H7 (cell line): ENCODE measurements at regions not wholly inside any gene's neighbourhood (a gene's known extent, or its start where the extent isn't known, plus 50 kb on each side); places are given as distances from the start of the nearest gene placed in this dataset.

ENCODE experiments used
- DNase-seq: peaks from one replicate; pipeline ENCODE4 v3.0.0; 2012
- H3K27me3 ChIP-seq: 2 replicates; pipeline ENCODE4 v1.6.0; 2011; ENCODE audit warnings: mild to moderate bottlenecking, low read length; ENCODE audit not compliant: control insufficient read depth, insufficient read depth
- H3K36me3 ChIP-seq: replicated peaks from 2 replicates; pipeline ENCODE4 v1.5.1; 2011; ENCODE audit warnings: low read length; ENCODE audit not compliant: control insufficient read depth, insufficient read depth
- H3K4me3 ChIP-seq: 2 replicates; pipeline ENCODE4 v1.5.1; 2011; ENCODE audit warnings: low read depth, mild to moderate bottlenecking, control low read depth, low read length, moderate library complexity; ENCODE audit not compliant: insufficient read depth

- DNase-seq = no peak
- Histone ChIP-seq H3K4me3 (no peak overlapping the region), H3K36me3 (no peaks in the 10 kb centered on the region), H3K27me3 (no peaks in the 10 kb centered on the region)
Observed at GRCh38 chr18:25455159-25455558, 103.2 kb upstream of the ZNF521 start.

GRCh38 chr18:25454730-25455129 lies 102.8 kb upstream of the ZNF521 start:
- no peak overlapping the region for H3K4me3 ChIP-seq
- H3K27me3 ChIP-seq = no peaks in the 10 kb centered on the region
- DNase-seq = no peak
- H3K36me3 ChIP-seq = no peaks in the 10 kb centered on the region

GRCh38 chr18:25454270-25454659 lies 102.3 kb upstream of the ZNF521 start:
- no peaks in the 10 kb centered on the region for H3K27me3 ChIP-seq
- H3K4me3 ChIP-seq = no peak overlapping the region
- H3K36me3 ChIP-seq = no peaks in the 10 kb centered on the region
- no peak for DNase-seq

GRCh38 chr18:25453556-25454269 lies 101.7 kb upstream of the ZNF521 start:
- DNase-seq = no peak
- H3K27me3 ChIP-seq = no peaks in the 10 kb centered on the region
- H3K4me3 ChIP-seq = no peak overlapping the region

GRCh38 chr18:25451077-25451658 lies 99.2 kb upstream of the ZNF521 start:
- H3K27me3 ChIP-seq = no peaks in the 10 kb centered on the region
- no peaks in the 10 kb centered on the region for H3K36me3 ChIP-seq
- no peak overlapping the region for H3K4me3 ChIP-seq
- no peak for DNase-seq

More at GRCh38 chr18:25453556-25454269, 101.7 kb upstream of the ZNF521 start:
- H3K36me3 ChIP-seq = no peaks in the 10 kb centered on the region

- DNase-seq = no peak
- H3K36me3 ChIP-seq = no peaks in the 10 kb centered on the region
- H3K27me3 ChIP-seq = no peaks in the 10 kb centered on the region
- H3K4me3 ChIP-seq = no peak overlapping the region
Observed at GRCh38 chr18:25449046-25449445, 97.1 kb upstream of the ZNF521 start.

GRCh38 chr18:25446972-25447371 lies 95.0 kb upstream of the ZNF521 start:
- H3K4me3 ChIP-seq = no peak overlapping the region
- no peaks in the 10 kb centered on the region for H3K27me3 ChIP-seq
- DNase-seq = no peak
- H3K36me3 ChIP-seq = no peaks in the 10 kb centered on the region

GRCh38 chr18:25445430-25445829 lies 93.5 kb upstream of the ZNF521 start:
- no peaks in the 10 kb centered on the region for H3K27me3 ChIP-seq
- DNase-seq = no peak
- no peaks in the 10 kb centered on the region for H3K36me3 ChIP-seq
- no peak overlapping the region for H3K4me3 ChIP-seq

- Histone ChIP-seq H3K27me3 (no peaks in the 10 kb centered on the region), H3K4me3 (no peak overlapping the region), H3K36me3 (no peaks in the 10 kb centered on the region)
- no peak for DNase-seq
Observed at GRCh38 chr18:25443776-25444175, 91.8 kb upstream of the ZNF521 start.

- H3K27me3 ChIP-seq = no peaks in the 10 kb centered on the region
- H3K4me3 ChIP-seq = no peak overlapping the region
- no peak for DNase-seq
- H3K36me3 ChIP-seq = no peaks in the 10 kb centered on the region
Observed at GRCh38 chr18:25435149-25435782, 83.3 kb upstream of the ZNF521 start.

- no peaks in the 10 kb centered on the region for H3K36me3 ChIP-seq
- H3K4me3 ChIP-seq = no peak overlapping the region
- H3K27me3 ChIP-seq = no peaks in the 10 kb centered on the region
- DNase-seq = no peak
Observed at GRCh38 chr18:25434745-25435144, 82.8 kb upstream of the ZNF521 start.

GRCh38 chr18:25433590-25433989 lies 81.6 kb upstream of the ZNF521 start:
- no peak overlapping the region for H3K4me3 ChIP-seq
- no peaks in the 10 kb centered on the region for H3K36me3 ChIP-seq
- no peaks in the 10 kb centered on the region for H3K27me3 ChIP-seq
- no peak for DNase-seq

GRCh38 chr18:25425024-25425423 lies 73.1 kb upstream of the ZNF521 start:
- H3K27me3 ChIP-seq = no peaks in the 10 kb centered on the region
- no peak for DNase-seq
- H3K4me3 ChIP-seq = no peak overlapping the region
- no peaks in the 10 kb centered on the region for H3K36me3 ChIP-seq

- Histone ChIP-seq H3K36me3 (no peaks in the 10 kb centered on the region), H3K4me3 (no peak overlapping the region), H3K27me3 (no peaks in the 10 kb centered on the region)
- no peak for DNase-seq
Observed at GRCh38 chr18:25423760-25424159, 71.8 kb upstream of the ZNF521 start.

- H3K36me3 ChIP-seq = no peaks in the 10 kb centered on the region
- DNase-seq = no peak
- H3K4me3 ChIP-seq = no peak overlapping the region
- no peaks in the 10 kb centered on the region for H3K27me3 ChIP-seq
Observed at GRCh38 chr18:25423267-25423666, 71.3 kb upstream of the ZNF521 start.
